Putamen (tissue), 1 donor: ENCODE measurements at regions not wholly inside any gene's neighbourhood (a gene's known extent, or its start where the extent isn't known, plus 50 kb on each side); places are given as distances from the start of the nearest gene placed in this dataset.

ENCODE experiments used
- DNase-seq: peaks from one replicate; pipeline ENCODE4 v3.0.0-alpha.2; 2016; ENCODE audit warnings: low spot score

DNA sequence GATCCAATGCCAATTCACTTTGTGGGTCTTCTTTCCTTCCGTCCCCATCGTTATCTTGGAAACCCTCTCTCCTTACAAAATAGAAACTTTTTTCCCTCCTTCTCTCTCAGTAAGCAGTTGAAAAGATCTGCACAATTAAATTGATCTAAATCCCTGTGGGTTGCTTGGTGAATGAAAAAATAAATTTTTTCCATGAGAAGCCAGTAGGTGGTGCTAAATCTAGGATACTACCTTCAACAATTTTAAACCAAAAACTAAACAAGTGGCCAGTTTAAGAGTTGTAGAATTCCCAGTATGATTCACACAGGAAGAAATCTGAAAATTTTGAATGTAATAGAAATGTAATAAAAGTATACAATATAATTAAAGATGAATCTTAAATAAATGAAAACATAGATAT lies 990.3 kb upstream of the ZNF722 start:
- DNase-seq = no peak

DNA sequence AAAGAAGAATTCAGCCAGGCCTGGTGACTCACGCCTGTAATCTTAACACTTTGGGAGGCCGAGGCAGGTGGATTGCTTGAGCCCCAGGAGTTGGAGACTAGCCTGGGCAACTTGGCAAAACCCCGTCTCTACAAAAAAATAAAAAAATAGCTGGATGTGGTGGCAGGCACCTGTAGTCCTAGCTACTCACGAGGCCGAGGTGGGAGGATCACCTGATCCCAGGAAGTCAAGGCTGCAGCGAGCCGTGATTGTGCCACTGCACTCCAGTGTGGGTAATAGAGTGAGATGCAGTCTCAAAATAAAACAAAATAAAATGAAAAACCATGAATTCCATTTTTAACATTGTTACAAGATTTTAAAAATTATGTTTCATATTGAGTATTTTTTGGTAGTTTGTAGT lies 988.9 kb upstream of the ZNF722 start:
- no peak for DNase-seq

DNA sequence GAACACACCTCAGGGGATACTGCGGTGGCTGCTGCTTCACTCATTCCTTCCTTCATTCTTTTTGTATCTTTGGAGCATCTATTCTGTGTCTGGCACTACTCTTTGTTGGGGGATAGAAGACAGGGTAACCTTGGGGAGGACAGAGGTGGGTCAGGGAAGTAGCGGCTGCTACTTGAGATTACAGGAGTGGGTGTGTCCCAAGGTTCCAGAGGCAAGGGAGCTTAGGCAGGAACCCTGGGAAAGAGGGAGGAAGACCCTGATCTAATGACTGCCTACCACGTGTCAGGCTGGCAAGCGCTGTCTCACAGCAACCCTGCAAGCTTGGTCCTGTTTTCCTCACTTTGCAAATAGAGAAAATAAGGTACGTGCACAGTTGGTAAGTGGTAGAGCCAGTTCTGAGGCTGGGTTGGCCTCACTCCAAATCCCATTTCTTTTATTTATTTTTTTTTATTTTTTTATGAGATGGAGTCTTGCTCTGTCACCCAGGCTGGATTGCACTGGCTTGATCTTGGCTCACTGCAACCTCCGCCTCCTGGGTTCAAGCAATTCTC lies 985.9 kb upstream of the ZNF722 start:
- no peak for DNase-seq

DNA sequence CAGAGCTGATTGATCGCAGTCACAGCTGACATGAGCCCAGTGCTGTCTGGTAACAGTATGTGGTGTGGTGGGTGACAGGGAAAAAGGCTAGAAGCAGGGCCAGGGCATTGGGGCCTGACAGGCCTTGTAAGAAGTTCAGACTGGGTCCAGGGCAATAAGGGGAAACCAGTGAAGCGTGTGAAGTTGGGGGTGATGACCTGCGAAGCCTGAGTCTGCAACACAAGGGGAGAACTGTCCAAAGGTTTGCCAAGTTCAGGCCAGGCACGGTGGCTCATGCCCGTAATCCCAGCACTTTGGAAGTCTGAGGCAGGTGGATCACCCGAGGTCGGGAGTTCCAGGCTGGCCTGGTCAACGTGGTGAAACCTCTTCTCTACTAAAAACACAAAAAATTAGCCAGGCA lies 983.9 kb upstream of the ZNF722 start:
- DNase-seq = no peak

DNA sequence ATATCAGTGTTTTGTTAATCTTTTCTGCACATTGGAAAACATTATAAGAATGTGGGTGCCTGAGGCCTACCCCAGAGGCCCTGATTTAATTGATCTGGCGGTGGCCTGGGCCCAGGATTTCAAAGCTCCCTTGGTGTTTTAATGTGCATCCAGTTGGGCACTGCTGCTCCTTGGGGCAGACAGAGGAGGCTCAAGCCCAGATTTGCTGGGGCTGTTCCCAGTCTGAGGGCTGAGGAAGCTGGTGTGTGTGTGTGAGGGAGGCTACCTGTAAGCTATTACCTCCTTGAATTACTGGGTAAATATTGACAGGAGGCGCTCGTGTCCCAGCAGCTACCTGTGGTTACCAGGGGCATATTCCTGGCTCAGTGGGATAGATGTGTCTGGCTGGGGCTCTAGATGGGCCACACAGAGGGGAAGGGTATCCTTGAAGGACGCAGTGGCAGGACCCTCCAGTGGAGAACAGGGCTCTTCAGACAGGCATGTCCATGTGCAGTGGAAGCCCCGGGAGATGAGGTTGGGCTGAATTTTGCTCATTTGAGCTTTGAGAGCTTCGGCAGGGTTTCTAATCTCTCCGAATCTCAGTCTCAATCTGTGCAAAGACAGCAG lies 975.4 kb upstream of the ZNF722 start:
- DNase-seq = no peak

DNA sequence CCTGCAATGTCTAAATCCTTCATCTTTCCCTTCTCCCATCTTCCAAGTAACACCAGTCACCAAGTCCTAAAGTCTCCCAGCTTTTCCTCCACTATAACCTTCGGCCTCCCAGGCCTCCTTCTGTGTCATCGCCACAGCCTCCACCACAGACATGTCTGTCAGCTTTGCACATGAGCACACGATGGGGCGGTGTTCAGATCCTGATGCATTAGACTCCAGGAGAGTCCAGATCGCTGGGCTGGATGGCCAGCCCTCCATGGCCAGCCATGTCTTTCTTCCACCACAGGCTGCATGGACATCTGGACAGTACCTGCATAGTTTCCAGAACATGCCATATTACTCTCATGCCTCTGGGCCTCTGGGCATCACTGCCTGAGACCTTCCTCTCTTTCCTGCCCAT lies 974.2 kb upstream of the ZNF722 start:
- DNase-seq = no peak

DNA sequence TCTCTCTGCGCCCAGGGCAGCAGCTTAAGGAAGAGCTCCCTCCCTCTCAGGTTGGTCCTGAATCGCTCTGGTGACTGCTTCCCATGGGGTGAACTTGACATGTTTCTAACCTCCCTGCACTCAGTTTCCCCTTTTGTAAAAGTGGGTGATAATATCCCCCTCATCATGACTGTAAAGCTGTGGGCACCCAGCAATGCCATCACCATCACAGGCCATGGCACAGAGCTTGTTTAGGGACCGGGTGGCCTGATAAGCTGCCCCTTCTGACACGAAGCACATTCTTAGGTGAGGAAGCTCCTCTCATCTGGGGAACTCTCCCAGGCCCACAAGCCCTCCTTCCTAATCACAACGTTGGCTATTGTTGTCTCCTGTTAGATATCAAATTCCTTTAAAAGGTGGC lies 972.8 kb upstream of the ZNF722 start:
- DNase-seq = no peak

DNA sequence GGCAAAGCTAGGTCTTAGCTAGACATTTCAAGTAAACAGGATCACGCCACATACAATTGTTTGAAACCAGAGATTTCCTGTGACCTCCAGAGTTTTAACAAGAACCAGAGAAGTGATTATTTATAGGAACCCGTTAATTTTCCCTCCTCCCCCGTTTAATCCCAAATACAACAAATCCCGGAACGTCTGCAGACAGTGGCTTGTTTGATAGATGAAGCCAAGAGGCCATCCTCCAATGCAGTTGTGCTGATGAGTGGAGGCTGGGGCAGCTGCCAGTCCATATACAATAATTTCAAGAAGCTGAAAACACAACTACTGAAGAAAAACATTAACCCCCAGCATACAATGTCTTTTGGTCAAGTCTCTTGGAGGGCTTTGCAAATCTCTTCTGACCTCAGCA lies 971.6 kb upstream of the ZNF722 start:
- no peak for DNase-seq

DNA sequence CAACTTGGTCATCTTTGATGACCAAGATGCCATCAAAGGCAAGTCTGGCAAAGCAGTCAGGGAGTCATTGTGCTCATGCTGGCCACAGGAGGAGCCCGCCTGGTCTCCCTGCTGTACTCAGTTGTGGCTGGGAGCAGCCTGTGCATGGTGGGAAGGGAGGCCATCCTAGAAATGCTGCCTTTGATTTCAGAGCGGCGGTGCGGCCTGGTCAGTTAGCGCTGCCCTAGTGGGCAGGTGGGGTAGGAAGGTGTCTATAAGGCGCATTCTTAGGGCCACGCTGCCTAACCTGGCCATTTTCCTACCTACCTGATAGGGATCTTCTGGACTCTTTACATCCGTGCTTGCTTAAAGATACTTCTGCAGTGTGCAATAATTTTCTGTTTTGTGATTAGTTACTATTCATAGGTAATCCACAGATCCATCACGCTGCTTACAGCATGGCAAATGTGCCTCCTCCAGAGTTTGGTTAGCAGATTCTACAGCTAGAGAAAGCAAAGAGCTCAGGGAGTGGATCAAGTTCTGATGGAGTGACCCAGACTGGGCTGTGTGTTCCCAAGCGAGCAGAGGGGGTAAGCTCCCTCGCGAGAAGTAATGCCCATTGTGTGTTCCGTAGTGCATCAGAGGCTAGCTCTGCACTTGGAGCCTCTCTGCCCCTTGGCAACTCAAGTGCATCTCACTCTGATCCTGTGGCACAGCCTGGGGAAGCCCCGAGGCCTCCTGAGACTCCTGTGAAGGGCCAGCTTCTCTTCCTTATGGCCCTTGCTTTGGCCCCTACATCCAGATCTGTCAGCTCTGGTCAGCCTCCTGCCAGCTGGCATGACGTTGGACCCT lies 970.1 kb upstream of the ZNF722 start:
- DNase-seq = no peak

DNA sequence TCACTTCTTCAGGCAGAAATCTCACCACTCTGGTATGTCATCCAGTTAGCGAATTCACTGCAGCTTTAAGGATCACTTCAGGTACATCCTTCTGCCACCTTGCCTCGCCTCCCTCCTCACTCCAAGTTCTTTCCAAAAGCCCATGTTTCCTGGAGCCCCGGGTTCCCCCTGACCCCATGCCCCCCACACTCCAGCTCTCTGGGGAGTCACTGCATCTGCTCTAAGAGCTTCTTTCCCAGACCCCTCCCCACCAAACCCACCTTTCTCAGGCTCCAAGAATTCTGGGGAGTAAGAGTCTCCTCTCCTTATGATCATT lies 969.5 kb upstream of the ZNF722 start:
- no peak for DNase-seq

DNA sequence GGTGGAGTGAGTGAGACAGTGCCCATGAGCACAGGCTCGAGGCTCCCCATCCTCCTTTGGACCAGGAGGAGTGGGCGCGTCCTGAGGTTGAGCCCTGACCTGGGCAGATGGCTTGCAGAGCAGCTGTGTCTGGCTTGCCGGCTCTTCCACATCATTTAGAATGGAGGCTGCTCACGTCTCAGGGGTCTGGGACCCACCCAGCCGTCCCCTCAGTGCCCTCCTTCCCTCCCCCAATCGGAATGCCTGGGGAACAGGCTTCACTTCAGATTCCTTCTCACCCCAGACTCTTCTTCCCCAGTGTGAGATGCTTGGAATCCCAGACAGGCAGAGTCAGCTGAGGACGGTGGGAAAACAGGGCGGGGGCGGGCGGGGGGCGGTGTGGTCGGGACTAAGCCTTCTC lies 968.6 kb upstream of the ZNF722 start:
- DNase-seq = no peak

DNA sequence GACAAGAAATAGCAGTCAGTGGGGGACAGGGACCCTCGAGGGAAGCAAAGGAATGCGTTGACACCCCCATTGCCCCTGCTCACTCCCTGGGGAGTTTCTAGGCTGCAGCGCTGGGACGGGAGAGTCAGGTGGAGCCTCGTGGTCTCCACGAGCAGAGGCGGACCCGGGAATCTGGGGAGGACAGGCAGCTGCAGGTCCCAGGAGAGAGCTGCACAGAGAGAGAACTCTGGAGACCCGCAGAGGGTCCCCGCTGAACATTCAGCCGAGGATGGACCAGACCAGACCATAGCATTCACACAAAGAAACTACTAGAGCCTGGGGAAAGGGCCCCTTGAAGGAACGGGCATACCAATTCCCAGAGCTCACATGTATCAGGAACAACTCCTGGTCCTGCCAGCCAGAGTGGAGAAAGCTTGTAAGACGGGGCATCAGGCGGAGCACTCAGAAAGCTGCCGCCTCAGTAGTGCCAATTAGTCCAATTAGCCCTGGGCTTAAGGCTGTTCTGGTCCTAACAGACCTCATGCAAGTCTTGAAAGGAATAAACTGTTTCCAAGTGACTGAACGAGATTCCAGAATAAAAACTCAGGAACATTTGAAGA lies 966.7 kb upstream of the ZNF722 start:
- no peak for DNase-seq

DNA sequence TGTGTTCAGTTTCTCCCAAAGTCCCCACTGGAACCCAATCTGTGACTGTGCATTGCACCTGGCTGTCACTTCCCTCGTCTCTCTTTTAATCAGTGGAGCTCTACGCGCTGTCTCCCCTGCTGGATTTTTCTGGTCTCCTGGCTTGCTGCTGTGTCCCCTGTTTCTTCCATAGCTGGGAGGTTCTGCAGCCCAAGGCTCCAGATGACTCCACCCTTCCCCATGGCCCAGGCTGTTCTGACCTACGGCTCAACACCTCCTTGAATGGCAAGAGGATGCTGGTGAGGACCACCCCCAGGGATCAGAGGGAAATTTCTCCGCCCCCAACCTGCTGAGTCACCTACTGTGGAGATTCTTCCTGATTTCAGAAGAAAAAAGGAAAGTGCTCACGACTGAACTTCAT lies 961.4 kb upstream of the ZNF722 start:
- DNase-seq = no peak

DNA sequence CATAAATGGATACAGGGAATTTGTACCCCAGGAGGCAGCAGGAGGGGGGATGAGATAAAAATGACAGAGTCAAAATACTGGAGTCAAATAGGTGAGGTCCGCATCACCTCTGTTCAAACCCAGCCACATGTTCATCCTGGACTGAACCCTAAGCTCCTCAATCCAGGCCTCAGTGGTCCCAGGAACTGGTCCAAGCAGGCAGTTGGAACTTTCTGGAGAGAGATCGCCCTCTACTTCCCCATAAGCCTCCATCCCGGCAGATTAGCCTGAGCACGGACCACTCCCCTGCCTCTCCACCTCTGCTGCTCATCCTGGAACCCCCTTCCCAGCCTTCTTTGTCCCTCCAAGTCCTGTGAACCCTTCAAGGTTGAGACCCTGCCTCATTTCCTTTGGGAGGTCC lies 959.7 kb upstream of the ZNF722 start:
- DNase-seq = no peak

DNA sequence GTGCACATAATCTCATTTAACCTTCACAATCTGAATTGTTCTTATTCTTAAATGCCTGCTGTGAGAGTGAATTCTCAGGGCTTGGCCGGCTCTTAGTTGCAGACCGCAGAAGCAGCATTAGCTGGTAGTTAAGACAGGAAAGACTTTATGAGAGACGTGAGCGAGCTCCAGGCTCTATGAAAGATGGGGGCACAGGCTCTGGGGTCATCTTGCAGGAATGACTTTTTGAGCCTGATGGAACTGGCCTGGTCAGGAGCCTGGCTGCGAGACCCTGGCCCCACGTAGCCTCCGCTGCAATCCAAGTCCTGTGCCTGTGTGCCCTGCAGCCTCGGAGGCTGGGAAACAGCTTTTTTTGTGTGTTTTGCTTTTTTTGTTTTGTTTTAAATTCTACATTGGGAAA lies 958.8 kb upstream of the ZNF722 start:
- DNase-seq = no peak

DNA sequence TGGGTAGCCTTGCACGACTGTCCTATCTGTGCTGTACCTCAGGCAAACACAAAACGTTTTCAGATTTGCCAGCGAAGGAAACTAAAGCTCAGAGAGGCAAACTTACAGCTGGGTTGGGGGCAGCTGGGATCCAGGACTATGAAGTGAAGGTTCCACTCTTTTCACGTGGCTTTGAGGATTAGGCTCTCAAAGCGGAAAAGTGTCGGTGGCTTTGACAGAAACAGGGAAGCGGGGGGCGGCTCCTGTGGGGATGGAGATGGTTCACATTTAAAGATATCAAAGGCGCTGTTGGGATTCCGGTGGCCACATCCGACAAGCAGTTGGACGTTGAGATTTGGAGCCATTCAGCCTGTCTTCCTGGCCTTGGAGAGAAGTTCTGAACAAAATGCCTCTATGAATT lies 958.3 kb upstream of the ZNF722 start:
- no peak for DNase-seq

DNA sequence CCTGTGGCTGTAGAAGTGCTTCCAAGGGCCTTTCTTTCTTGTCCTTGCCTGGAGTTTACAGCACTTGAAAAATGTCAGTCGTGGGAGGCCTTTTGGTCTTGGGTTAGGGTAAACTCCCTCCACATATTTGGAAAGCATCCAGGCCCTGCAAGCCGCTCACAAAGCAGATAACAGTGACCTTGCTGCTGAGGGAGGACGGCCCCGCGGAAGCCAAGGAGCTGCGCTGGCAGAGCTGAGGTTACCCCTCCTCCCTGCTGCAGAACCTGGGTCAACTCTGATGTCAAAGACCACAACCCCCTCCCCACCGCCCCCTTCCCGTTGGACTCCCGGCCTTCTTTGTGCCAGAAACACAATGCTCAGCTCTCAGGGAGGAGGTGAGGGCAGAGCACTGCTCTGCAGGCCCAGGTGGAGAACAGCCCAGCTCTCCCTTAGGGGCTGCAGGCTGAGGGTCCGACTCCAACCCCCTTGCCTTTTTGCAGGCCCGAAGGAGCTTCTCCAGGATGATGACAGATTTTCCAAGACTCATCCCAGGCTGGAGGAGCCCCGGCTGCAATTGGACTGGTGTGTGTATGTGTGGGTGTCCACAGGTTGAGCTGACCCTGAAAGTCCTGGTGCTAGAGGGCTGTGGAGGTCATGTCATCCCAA lies 957.6 kb upstream of the ZNF722 start:
- no peak for DNase-seq

DNA sequence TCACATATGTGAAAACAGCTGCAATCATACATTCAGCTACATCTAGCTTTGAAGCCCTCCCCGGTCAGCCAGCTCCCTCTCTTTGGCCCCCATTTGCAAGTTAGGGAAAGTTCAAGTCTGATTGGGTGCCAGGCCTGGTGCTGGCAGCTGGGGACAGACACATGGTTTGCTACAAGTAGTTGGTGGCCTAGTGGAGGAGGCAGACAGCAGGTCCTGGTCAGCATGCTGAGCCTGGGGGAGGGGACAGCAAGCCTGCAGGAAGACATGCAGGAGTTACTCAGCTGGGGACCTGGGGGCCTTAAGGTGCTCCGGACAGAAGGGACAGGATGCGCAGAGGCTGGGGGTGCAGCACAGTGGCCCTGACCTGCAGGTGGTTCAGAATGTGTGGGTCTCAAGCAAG lies 956.9 kb upstream of the ZNF722 start:
- no peak for DNase-seq

DNA sequence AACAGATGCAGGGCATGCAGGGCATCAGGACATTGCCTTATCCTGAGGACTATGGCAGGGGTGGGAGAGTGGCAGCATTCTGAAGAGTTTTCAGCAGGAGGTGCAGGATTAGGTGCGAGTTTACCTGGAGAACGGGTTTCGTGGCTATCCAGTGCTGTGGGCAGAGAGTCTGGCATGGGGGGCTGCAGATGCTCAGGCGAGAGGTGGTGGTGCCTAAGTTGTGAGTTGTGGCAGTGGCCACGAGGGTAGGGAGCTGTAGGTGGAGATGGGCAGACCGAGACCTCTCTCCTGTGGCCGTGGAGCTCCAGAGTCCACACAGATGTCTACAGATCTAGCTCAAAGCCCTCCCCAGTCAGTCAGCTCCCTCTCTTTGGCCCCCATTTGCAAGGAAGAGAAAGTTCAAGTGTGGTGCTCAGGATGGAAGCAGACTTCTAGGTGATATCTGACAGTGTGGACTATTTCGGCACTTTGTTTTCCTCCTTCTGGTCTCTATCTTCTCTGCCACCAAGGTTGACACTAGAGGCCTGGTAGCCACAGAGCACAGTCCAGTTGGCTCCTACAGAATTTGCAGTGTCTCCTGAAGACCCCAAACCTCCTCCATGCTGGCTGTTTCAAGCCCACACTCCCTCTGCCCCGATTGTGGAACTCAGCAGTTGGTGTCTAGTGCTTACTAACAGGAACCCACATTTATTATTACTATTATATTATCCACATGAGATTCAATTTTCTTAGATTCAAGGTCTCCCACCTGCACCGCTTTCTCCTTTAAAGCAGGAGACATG lies 955.7 kb upstream of the ZNF722 start:
- no peak for DNase-seq

DNA sequence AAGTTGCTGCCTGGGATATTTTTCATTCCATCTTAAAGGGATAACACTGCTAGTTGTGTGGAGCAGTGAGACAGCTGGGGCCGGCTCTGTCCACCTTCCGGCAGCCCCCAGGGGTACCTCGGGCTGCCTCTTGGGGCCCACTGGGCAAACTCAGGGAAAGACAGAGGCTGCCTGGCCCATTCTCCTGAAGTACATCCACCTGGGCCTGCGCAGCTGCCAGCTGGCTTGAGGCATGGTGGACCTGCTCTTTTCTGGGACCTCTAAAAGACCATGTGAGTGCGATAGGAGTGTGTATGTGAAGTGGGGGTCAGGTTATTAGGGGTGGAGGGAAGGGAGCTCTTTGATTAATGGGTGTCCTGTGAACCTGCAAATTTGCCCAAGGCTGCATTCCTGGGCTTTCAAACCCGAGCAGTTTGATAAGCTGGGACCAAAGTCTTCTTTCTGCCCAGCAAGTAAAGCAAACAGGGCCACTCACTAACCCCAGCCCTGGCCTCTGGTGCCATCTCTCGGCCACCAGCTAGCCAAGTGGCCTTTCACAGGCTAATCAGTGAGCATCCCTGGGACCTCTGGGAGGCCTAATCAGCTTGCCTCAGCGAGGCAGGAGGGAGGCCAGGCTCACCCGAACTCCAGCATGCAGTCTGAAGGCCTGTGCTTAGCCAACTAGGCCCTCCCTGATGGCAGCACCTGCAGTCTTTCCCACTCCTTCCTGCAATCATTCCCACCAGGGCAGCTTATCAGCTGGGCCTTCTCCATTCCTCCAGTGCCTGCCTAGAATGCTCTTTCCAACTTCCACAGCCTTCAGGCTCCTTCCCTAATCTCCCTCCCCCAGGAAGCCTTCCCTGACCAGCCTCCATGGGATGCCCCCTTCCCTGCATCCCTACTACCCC lies 954.7 kb upstream of the ZNF722 start:
- no peak for DNase-seq

DNA sequence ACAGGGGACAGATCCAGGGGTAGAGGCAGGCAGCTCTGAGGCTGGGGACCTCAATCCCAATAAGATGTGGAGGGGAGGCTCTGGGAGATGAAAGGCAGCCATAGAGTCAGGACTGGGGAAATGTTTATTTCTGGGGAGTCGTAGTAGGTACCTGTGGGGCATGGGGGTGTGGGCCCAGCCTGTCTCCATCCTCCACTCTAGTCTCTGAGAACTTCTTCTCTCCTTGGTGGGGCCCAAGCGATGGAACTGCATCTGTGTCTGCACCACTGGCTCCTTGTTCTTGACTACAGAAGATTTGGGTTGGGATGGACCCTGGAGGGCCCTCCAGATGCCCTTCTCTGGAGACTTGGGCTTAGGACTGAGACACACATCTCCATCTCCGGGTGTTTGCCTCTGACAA lies 953.9 kb upstream of the ZNF722 start:
- no peak for DNase-seq
